GM12878 (cell line): ENCODE measurements at regions not wholly inside any gene's neighbourhood (a gene's known extent, or its start where the extent isn't known, plus 50 kb on each side); places are given as distances from the start of the nearest gene placed in this dataset.

Experiments
- ATAC-seq: fragments of 200-7000 bp; cut with Tn5 transposase; 3 replicates; pipeline ENCODE4 v1.9.1; 2020; ENCODE audit warnings: mild to moderate bottlenecking, moderate library complexity
- BruUV-seq: library from RNA; stranded (reverse); fragments of 400-500 nt; replicated peaks from 2 replicates; lab custom pipeline; 2021; lab: Mats Ljungman, UMichigan
- CTCF ChIA-PET: fragments of 300-600 bp; sonication (Branson Sonifier 250); formaldehyde crosslinking; extraction: SDS; loops from one replicate; lab custom pipeline; 2021; ENCODE audit warnings: inconsistent platforms; lab: Yijun Ruan, JAX
- POLR2A ChIA-PET: fragments of 350-600 bp; formaldehyde crosslinking; extraction: SDS; loops from one replicate; lab custom pipeline; 2021; ENCODE audit warnings: inconsistent platforms; lab: Charles Lee
- RAD21 ChIA-PET: fragments of 300-600 bp; sonication (Branson Sonifier 250); formaldehyde crosslinking; loops from one replicate; lab custom pipeline; 2023; ENCODE audit warnings: antibody characterized with exemption; ENCODE audit not compliant: unreplicated experiment; lab: Charles Lee
- SMC1A ChIA-PET: fragments of 300-600 bp; sonication (Branson Sonifier 250); formaldehyde crosslinking; loops from one replicate; lab custom pipeline; 2023; ENCODE audit not compliant: unreplicated experiment, uncharacterized antibody; lab: Charles Lee
- DNase-seq: peaks from one replicate; pipeline ENCODE4 v3.0.0-alpha.2; 2011; ENCODE audit warnings: low read depth, low spot score
- FAIRE-seq: peaks from 3 replicates; lab custom pipeline; 2011; peaks lifted over from hg19 to GRCh38; lab: Jason Lieb, UNC
- H2AFZ ChIP-seq: 2 replicates; pipeline ENCODE4 v1.6.0; 2011; ENCODE audit warnings: low read depth, low read length, control low read depth; ENCODE audit not compliant: control insufficient read depth
- H3K27ac ChIP-seq: 2 replicates; pipeline ENCODE4 v1.5.1; 2011; ENCODE audit warnings: control low read depth; ENCODE audit not compliant: control insufficient read depth, insufficient read depth
- H3K27me3 ChIP-seq, 2 experiments: replicated peaks in 1 of 2; 2 replicates each; pipeline versions ENCODE4 v1.6.0 to v1.6.1; 2011; ENCODE audit warnings: low read length in 1 of 2; ENCODE audit not compliant: control insufficient read depth in 2 of 2, insufficient read depth in 2 of 2
- H3K36me3 ChIP-seq, 2 experiments: 2 replicates each; pipeline ENCODE4 v1.5.1; 2011; ENCODE audit warnings: low read length in 1 of 2; ENCODE audit not compliant: control insufficient read depth in 2 of 2, insufficient read depth in 2 of 2
- H3K4me1 ChIP-seq: 2 replicates; pipeline ENCODE4 v1.6.1; 2011; ENCODE audit warnings: mild to moderate bottlenecking, low read length, moderate library complexity, mixed read lengths; ENCODE audit not compliant: control insufficient read depth, insufficient read depth
- H3K4me2 ChIP-seq: 2 replicates; pipeline ENCODE4 v1.6.0; 2011; ENCODE audit warnings: control low read depth; ENCODE audit not compliant: control insufficient read depth, insufficient read depth
- H3K4me3 ChIP-seq: fragments of 200-600 bp; sonication (generic); 2 replicates; pipeline ENCODE4 v1.5.1; 2016
- H3K79me2 ChIP-seq: 2 replicates; pipeline ENCODE4 v1.6.0; 2011; ENCODE audit warnings: low read length; ENCODE audit not compliant: control insufficient read depth, insufficient read depth
- H3K9ac ChIP-seq: 2 replicates; pipeline ENCODE4 v1.8.0; 2011; ENCODE audit warnings: low read length, control low read depth, mixed read lengths; ENCODE audit not compliant: control insufficient read depth, insufficient read depth
- H3K9me3 ChIP-seq: replicated peaks from 3 replicates; pipeline ENCODE4 v1.5.1; 2011; ENCODE audit warnings: mild to moderate bottlenecking, low read length; ENCODE audit not compliant: control insufficient read depth, insufficient read depth
- H4K20me1 ChIP-seq: 2 replicates; pipeline ENCODE4 v1.6.0; 2011; ENCODE audit not compliant: control insufficient read depth, insufficient read depth
- BHLHE40 ChIP-seq, 2 experiments: fragments of 450-650 bp in 1 of 2; IDR thresholded peaks; 2 replicates each; pipeline ENCODE4 v1.6.1; 2011 to 2017; ENCODE audit warnings: low read depth in 2 of 2, borderline replicate concordance in 1 of 2, improper control_type of control experiment in 1 of 2, low read length in 1 of 2, mild to moderate bottlenecking in 1 of 2
- CREM ChIP-seq: IDR thresholded peaks from 2 replicates; pipeline ENCODE4 v1.6.1; 2014; ENCODE audit warnings: antibody characterized with exemption, low read depth
- EGR1 ChIP-seq, 2 experiments: IDR thresholded peaks; 1 replicate in 1 of 2; 2 replicates in 1 of 2; pipeline ENCODE4 v1.6.1; 2011 to 2012; ENCODE audit warnings: low read depth in 2 of 2, low read length in 2 of 2, borderline replicate concordance in 1 of 2, mild to moderate bottlenecking in 1 of 2, moderate library complexity in 1 of 2
- FOXM1 ChIP-seq: IDR thresholded peaks from 2 replicates; pipeline ENCODE4 v1.6.1; 2012; ENCODE audit warnings: low read depth, mild to moderate bottlenecking, inconsistent platforms, low read length, moderate library complexity
- HDGF ChIP-seq: fragments of 450-650 bp; IDR thresholded peaks from 2 replicates; pipeline ENCODE4 v1.6.1; 2016; ENCODE audit warnings: antibody characterized with exemption
- JUND ChIP-seq: IDR thresholded peaks from 2 replicates; pipeline ENCODE4 v1.6.1; 2012; ENCODE audit warnings: low read depth, mild to moderate bottlenecking, low read length, improper control_type of control experiment, moderate library complexity
- MEF2A ChIP-seq: IDR thresholded peaks from 2 replicates; pipeline ENCODE4 v1.6.1; 2011; ENCODE audit warnings: low read depth, mild to moderate bottlenecking, low read length, moderate library complexity; ENCODE audit not compliant: insufficient read depth
- MXI1 ChIP-seq: fragments of 150-350 bp; IDR thresholded peaks from 2 replicates; pipeline ENCODE4 v1.6.1; 2011; ENCODE audit warnings: low read depth, mild to moderate bottlenecking, inconsistent platforms, low read length, improper control_type of control experiment
- RAD21 ChIP-seq: IDR thresholded peaks from 2 replicates; pipeline ENCODE4 v1.6.1; 2011; ENCODE audit warnings: mild to moderate bottlenecking, low read depth, low read length, moderate library complexity; ENCODE audit not compliant: insufficient read depth
- SMC3 ChIP-seq: IDR thresholded peaks from 2 replicates; pipeline ENCODE4 v1.6.1; 2011; ENCODE audit warnings: low read length, improper control_type of control experiment, borderline replicate concordance
- SREBF1 ChIP-seq: IDR thresholded peaks from 2 replicates; pipeline ENCODE4 v1.6.1; 2012; ENCODE audit warnings: mild to moderate bottlenecking, low read length
- YBX1 ChIP-seq: fragments of 450-650 bp; IDR thresholded peaks from 2 replicates; pipeline ENCODE4 v1.6.1; 2016; ENCODE audit warnings: antibody characterized with exemption
- YY1 ChIP-seq: IDR thresholded peaks from 2 replicates; pipeline ENCODE4 v1.6.1; 2011; ENCODE audit warnings: low read depth, mild to moderate bottlenecking, low read length
- WGBS: methylation state at CpG from one replicate; pipeline ENCODE4 v1.1.6; 2016; ENCODE audit warnings: low lambda C conversion rate; ENCODE audit not compliant: insufficient replicate concordance, insufficient coverage; ENCODE audit errors: missing lambda C conversion rate; 5-methylcytosine and 5-hydroxymethylcytosine counted together
- in situ Hi-C: fragments of 300-500 bp; cut with MboI; formaldehyde crosslinking; loops from 9 replicates; pipeline ENCODE4 v1.14.3; 2018; ENCODE audit warnings: mixed read lengths
- intact Hi-C: fragments of 100-400 bp; cut with micrococcal nuclease; formaldehyde crosslinking; loops from one replicate; pipeline ENCODE4 v1.14.2; 2022; ENCODE audit not compliant: unreplicated experiment
- TF ChIP-seq, protein P1 (sequence below): IDR thresholded peaks from 2 replicates; pipeline ENCODE4 v1.6.1; 2012; ENCODE audit warnings: low read depth, low read length, improper control_type of control experiment
- TF ChIP-seq, protein P2 (sequence below): fragments of 450-650 bp; IDR thresholded peaks from 2 replicates; pipeline ENCODE4 v1.6.1; 2018; ENCODE audit warnings: borderline replicate concordance, mild to moderate bottlenecking; ENCODE audit not compliant: partially characterized antibody
- TF ChIP-seq, protein P3 (sequence below): IDR thresholded peaks from 2 replicates; pipeline ENCODE4 v1.6.1; 2012; ENCODE audit warnings: improper control_type of control experiment, low read depth, low read length; ENCODE audit not compliant: insufficient replicate concordance

DNA sequence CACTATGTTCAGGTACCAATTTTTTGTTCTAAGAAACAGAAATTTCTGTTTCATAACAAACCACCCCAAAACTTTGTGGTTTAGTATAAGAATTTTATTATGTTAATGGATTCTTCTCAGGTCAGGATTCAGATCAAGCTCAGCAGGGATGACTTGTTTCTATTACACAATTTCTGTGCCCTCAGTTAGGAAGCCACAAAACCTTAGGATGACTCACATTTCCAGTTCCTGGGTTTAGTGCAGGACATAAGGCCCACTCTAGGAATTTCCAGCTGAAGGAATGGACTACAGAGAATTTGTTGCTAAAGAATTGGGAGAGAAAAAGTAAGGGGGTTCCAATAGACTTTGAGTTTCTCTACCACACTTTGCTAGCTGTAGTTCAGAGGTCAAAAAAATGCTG, 629.3 kb downstream of the ANXA1 start (continued):
- TF ChIP-seq RAD21 (no peak), SMC3 (no peak), HDGF (no peak)

DNA sequence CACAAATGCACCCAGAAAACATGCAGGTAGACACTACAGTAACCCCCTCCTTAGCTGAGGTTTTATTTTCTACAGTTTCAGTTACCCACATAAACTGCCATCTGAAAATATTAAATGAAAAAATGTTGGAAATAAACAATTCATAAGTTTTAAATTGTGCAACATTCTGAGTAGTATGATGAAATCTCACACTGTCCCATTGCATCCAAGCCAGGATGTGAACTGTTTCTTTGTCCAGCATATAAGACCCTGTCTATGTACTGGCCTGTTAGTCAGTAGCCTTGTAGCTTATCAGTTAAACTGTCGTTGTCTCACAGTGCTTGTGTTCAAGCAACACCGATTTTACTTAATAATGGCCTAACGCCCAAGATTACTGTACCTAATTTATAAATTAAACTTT, 630.5 kb downstream of the ANXA1 start:
- Histone ChIP-seq H3K27ac (no peak overlapping the region), H3K9me3 (no peaks in the 10 kb centered on the region), H3K27me3 (no peaks in the 10 kb centered on the region), H4K20me1 (no peaks in the 10 kb centered on the region), H3K4me2 (no peak overlapping the region), H3K79me2 (no peaks in the 10 kb centered on the region), H3K4me1 (no peaks in the 10 kb centered on the region), H2AFZ (no peak overlapping the region), H3K9ac (no peak overlapping the region), H3K4me3 (no peak overlapping the region), H3K36me3 (no peaks in the 10 kb centered on the region)
- intact Hi-C loops, result no loop called here
- ChIA-PET RAD21 (no interaction called here), SMC1A (no interaction called here), CTCF (no interaction called here), POLR2A (no interaction called here)
- BruUV-seq, result no TSS peak
- FAIRE-seq (no peak), ATAC-seq (no peak), DNase-seq (no peak)
- WGBS, result 0% methylated on average over 3 of the region's 3 CpGs
- in situ Hi-C loops, result no loop called here
- TF ChIP-seq BHLHE40 (IDR thresholded peaks at IDR 0.05; ENCODE audit: borderline replicate concordance in 1 of 2, low read depth in 2 of 2, low read length in 1 of 2) (no peak), MEF2A (no peak), SREBF1 (no peak), YY1 (no peak), MXI1 (no peak), CREM (no peak), EGR1 (IDR thresholded peaks at IDR 0.05; ENCODE audit: borderline replicate concordance in 1 of 2, low read depth in 2 of 2, low read length in 2 of 2) (no peak), YBX1 (no peak), JUND (no peak), FOXM1 (no peak)
- TF ChIP-seq, protein P1, sequence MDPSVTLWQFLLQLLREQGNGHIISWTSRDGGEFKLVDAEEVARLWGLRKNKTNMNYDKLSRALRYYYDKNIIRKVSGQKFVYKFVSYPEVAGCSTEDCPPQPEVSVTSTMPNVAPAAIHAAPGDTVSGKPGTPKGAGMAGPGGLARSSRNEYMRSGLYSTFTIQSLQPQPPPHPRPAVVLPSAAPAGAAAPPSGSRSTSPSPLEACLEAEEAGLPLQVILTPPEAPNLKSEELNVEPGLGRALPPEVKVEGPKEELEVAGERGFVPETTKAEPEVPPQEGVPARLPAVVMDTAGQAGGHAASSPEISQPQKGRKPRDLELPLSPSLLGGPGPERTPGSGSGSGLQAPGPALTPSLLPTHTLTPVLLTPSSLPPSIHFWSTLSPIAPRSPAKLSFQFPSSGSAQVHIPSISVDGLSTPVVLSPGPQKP, result no peak
- TF ChIP-seq, protein P2, sequence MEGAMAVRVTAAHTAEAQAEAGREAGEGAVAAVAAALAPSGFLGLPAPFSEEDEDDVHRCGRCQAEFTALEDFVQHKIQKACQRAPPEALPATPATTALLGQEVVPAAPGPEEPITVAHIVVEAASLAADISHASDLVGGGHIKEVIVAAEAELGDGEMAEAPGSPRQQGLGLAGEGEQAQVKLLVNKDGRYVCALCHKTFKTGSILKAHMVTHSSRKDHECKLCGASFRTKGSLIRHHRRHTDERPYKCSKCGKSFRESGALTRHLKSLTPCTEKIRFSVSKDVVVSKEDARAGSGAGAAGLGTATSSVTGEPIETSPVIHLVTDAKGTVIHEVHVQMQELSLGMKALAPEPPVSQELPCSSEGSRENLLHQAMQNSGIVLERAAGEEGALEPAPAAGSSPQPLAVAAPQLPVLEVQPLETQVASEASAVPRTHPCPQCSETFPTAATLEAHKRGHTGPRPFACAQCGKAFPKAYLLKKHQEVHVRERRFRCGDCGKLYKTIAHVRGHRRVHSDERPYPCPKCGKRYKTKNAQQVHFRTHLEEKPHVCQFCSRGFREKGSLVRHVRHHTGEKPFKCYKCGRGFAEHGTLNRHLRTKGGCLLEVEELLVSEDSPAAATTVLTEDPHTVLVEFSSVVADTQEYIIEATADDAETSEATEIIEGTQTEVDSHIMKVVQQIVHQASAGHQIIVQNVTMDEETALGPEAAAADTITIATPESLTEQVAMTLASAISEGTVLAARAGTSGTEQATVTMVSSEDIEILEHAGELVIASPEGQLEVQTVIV, result no peak
- TF ChIP-seq, protein P3, sequence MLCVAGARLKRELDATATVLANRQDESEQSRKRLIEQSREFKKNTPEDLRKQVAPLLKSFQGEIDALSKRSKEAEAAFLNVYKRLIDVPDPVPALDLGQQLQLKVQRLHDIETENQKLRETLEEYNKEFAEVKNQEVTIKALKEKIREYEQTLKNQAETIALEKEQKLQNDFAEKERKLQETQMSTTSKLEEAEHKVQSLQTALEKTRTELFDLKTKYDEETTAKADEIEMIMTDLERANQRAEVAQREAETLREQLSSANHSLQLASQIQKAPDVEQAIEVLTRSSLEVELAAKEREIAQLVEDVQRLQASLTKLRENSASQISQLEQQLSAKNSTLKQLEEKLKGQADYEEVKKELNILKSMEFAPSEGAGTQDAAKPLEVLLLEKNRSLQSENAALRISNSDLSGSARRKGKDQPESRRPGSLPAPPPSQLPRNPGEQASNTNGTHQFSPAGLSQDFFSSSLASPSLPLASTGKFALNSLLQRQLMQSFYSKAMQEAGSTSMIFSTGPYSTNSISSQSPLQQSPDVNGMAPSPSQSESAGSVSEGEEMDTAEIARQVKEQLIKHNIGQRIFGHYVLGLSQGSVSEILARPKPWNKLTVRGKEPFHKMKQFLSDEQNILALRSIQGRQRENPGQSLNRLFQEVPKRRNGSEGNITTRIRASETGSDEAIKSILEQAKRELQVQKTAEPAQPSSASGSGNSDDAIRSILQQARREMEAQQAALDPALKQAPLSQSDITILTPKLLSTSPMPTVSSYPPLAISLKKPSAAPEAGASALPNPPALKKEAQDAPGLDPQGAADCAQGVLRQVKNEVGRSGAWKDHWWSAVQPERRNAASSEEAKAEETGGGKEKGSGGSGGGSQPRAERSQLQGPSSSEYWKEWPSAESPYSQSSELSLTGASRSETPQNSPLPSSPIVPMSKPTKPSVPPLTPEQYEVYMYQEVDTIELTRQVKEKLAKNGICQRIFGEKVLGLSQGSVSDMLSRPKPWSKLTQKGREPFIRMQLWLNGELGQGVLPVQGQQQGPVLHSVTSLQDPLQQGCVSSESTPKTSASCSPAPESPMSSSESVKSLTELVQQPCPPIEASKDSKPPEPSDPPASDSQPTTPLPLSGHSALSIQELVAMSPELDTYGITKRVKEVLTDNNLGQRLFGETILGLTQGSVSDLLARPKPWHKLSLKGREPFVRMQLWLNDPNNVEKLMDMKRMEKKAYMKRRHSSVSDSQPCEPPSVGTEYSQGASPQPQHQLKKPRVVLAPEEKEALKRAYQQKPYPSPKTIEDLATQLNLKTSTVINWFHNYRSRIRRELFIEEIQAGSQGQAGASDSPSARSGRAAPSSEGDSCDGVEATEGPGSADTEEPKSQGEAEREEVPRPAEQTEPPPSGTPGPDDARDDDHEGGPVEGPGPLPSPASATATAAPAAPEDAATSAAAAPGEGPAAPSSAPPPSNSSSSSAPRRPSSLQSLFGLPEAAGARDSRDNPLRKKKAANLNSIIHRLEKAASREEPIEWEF, result no peak
